Astrocyte of the cerebellum (primary cell): ENCODE measurements at regions not wholly inside any gene's neighbourhood (a gene's known extent, or its start where the extent isn't known, plus 50 kb on each side); places are given as distances from the start of the nearest gene placed in this dataset.

Source experiments
- DNase-seq: peaks from one replicate; pipeline ENCODE4 v3.0.0-alpha.2; 2011; ENCODE audit warnings: low read depth
- H3K4me3 ChIP-seq: 2 replicates; pipeline ENCODE4 v1.5.1; 2011; ENCODE audit warnings: mild to moderate bottlenecking, low read depth, low read length, moderate library complexity
- CTCF ChIP-seq: IDR thresholded peaks from 2 replicates; pipeline ENCODE4 v1.5.1; 2012; ENCODE audit warnings: low read length, low read depth, moderate library complexity, mild to moderate bottlenecking; ENCODE audit errors: missing control alignments
- in situ Hi-C: cut with HindIII; loops from 2 replicates; pipeline ENCODE4 v1.10.0; 2017; ENCODE audit warnings: low sequenced_read_pairs

- H3K4me3 ChIP-seq = no peak overlapping the region
- TF ChIP-seq CTCF = no peak
- in situ Hi-C loops = no loop called here
- no peak for DNase-seq
Observed at GRCh38 chr10:90412582-90412981, 445.3 kb downstream of the HTR7 start.

- H3K4me3 ChIP-seq = no peak overlapping the region
- no peak for TF ChIP-seq CTCF
- in situ Hi-C loops = no loop called here
- no peak for DNase-seq
Observed at GRCh38 chr10:90413196-90413595, 444.6 kb downstream of the HTR7 start.

- H3K4me3 ChIP-seq = no peak overlapping the region
- no peak for DNase-seq
- no peak for TF ChIP-seq CTCF
- in situ Hi-C loops = no loop called here
Observed at GRCh38 chr10:90414926-90415325, 442.9 kb downstream of the HTR7 start.

- DNase-seq = peak; percentile 74
- no peak for TF ChIP-seq CTCF
- H3K4me3 ChIP-seq = no peak overlapping the region
- in situ Hi-C loops = no loop called here
Observed at GRCh38 chr10:90417029-90417428, 440.8 kb downstream of the HTR7 start.

- no peak for TF ChIP-seq CTCF
Observed at GRCh38 chr10:90417476-90418210, 440.2 kb downstream of the HTR7 start.

DNA sequence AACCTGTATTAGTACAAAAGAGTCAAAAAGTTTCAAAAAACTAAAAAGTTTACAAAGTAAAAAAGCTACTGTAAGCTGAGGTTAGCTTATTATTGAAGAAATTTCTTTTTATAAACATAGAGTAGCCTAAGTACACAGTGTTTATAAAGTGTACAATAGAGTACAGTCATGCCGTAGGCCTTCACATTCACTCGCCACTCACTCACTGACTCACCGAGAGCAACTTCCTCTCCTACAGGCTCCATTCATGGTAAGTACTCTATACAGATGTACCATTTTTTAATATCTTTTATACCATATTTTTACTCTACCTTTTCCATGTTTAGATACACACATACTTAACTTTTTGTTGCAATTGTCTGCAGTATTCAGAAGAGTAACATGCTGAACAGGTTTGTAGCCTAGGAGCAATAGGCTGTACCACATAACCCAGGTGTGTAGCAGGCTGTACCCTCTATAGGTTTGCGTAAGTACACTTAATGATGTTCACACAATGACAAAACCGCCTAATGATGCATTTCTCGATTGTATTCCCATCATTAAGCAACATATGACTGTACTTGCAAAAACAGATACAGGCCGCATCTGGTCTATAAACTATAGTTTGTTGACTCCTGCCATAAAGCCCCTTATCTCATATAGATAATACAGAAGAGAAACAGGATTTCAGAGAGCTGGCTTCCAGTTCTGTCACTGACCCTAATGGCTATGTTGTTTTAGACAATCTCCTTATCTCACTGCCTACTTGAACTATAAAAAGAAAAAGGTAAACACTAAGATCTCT lies 438.8 kb downstream of the HTR7 start:
- H3K4me3 ChIP-seq = no peak overlapping the region
- in situ Hi-C loops = no loop called here
- DNase-seq = peak; percentile 78
- no peak for TF ChIP-seq CTCF

More at GRCh38 chr10:90417476-90418210, 440.2 kb downstream of the HTR7 start:
- in situ Hi-C loops = no loop called here
- no peak for DNase-seq
- no peak overlapping the region for H3K4me3 ChIP-seq
